Stimulated activated CD8-positive, alpha-beta memory T cell treated with anti-CD3 and anti-CD28 coated beads, Interleukin-7, amount 100 ng/mL, for 48 hours (primary cell): ENCODE measurements at regions not wholly inside any gene's neighbourhood (a gene's known extent, or its start where the extent isn't known, plus 50 kb on each side); places are given as distances from the start of the nearest gene placed in this dataset.

Source experiments
- DNase-seq, 2 donors: peaks; one replicate each; pipeline ENCODE4 v3.0.0-alpha.2; 2020; ENCODE audit warnings: low read depth in 1 of 2; ENCODE audit errors: extremely low read depth in 1 of 2

- no peak for DNase-seq
Observed at GRCh38 chr1:218670875-218671274, 325.7 kb downstream of the TGFB2 start.

- DNase-seq, result no peak
Observed at GRCh38 chr1:218671573-218671972, 326.4 kb downstream of the TGFB2 start.

GRCh38 chr1:218673170-218673569 is 328.0 kb downstream of the TGFB2 start:
- no peak for DNase-seq

- DNase-seq, result no peak
Observed at GRCh38 chr1:218674280-218674773, 329.2 kb downstream of the TGFB2 start.

- DNase-seq, result no peak
Observed at GRCh38 chr1:218677026-218677425, 331.9 kb downstream of the TGFB2 start.

GRCh38 chr1:218679391-218679790 is 334.3 kb downstream of the TGFB2 start:
- no peak for DNase-seq

GRCh38 chr1:218679988-218680748 is 335.0 kb downstream of the TGFB2 start:
- no peak for DNase-seq

GRCh38 chr1:218683242-218683641 is 338.1 kb downstream of the TGFB2 start:
- DNase-seq, result no peak

- no peak for DNase-seq
Observed at GRCh38 chr1:218686258-218686657, 341.1 kb downstream of the TGFB2 start.

- DNase-seq, result no peak
Observed at GRCh38 chr1:218686761-218687160, 341.6 kb downstream of the TGFB2 start.

- no peak for DNase-seq
Observed at GRCh38 chr1:218692808-218693207, 347.7 kb downstream of the TGFB2 start.

- DNase-seq, result no peak
Observed at GRCh38 chr1:218693599-218693998, 348.5 kb downstream of the TGFB2 start.

GRCh38 chr1:218694085-218694484 is 348.9 kb downstream of the TGFB2 start:
- no peak for DNase-seq

GRCh38 chr1:218694636-218695035 is 349.5 kb downstream of the TGFB2 start:
- DNase-seq, result no peak

- DNase-seq, result no peak
Observed at GRCh38 chr1:218695525-218695924, 350.4 kb downstream of the TGFB2 start.

GRCh38 chr1:218698141-218698540 is 353.0 kb downstream of the TGFB2 start:
- DNase-seq, result no peak

GRCh38 chr1:218699421-218699820 is 354.3 kb downstream of the TGFB2 start:
- no peak for DNase-seq

GRCh38 chr1:218699865-218700264 is 354.7 kb downstream of the TGFB2 start:
- DNase-seq, result no peak

- no peak for DNase-seq
Observed at GRCh38 chr1:218700666-218701065, 355.5 kb downstream of the TGFB2 start.

GRCh38 chr1:218701131-218701530 is 356.0 kb downstream of the TGFB2 start:
- DNase-seq, result no peak

GRCh38 chr1:218702775-218703174 is 357.6 kb downstream of the TGFB2 start:
- no peak for DNase-seq

- DNase-seq, result no peak
Observed at GRCh38 chr1:218703836-218704235, 358.7 kb downstream of the TGFB2 start.

- DNase-seq, result no peak
Observed at GRCh38 chr1:218705391-218705790, 360.3 kb downstream of the TGFB2 start.
